Stimulated activated CD4-positive, alpha-beta T cell treated with anti-CD3 and anti-CD28 coated beads, TNF-alpha, amount 100 ng/mL, for 48 hours (primary cell): ENCODE measurements at regions not wholly inside any gene's neighbourhood (a gene's known extent, or its start where the extent isn't known, plus 50 kb on each side); places are given as distances from the start of the nearest gene placed in this dataset.
"Not testable (repeated sequence)": the region's sequence is repeated elsewhere in the genome, so short reads cannot be mapped to it uniquely, and the experiment has no call there.

Experiments
- DNase-seq, 3 donors: peaks; one replicate each; pipeline ENCODE4 v3.0.0-alpha.2; 2020; ENCODE audit warnings: low read depth in 3 of 3

- no peak for DNase-seq
These were observed 901.7 kb downstream of the PLOD2 start for GRCh38 chr3:145259166-145259880.

GRCh38 chr3:145263458-145263857, 897.5 kb downstream of the PLOD2 start:
- DNase-seq = not testable (repeated sequence)

GRCh38 chr3:145266368-145266767, 894.6 kb downstream of the PLOD2 start:
- DNase-seq = no peak

GRCh38 chr3:145269106-145269505, 891.9 kb downstream of the PLOD2 start:
- DNase-seq = no peak

GRCh38 chr3:145272684-145273083, 888.3 kb downstream of the PLOD2 start:
- DNase-seq = no peak

GRCh38 chr3:145282505-145282904, 878.5 kb downstream of the PLOD2 start:
- no peak for DNase-seq

- DNase-seq = no peak
These were observed 874.0 kb downstream of the PLOD2 start for GRCh38 chr3:145286937-145287336.

GRCh38 chr3:145290010-145290409, 871.0 kb downstream of the PLOD2 start:
- no peak for DNase-seq

- no peak for DNase-seq
These were observed 866.4 kb downstream of the PLOD2 start for GRCh38 chr3:145294572-145294971.

- DNase-seq = no peak
These were observed 853.7 kb downstream of the PLOD2 start for GRCh38 chr3:145307272-145307671.

GRCh38 chr3:145313751-145314150, 847.2 kb downstream of the PLOD2 start:
- no peak for DNase-seq

- DNase-seq = not testable (repeated sequence)
These were observed 844.7 kb downstream of the PLOD2 start for GRCh38 chr3:145316253-145316652.

- no peak for DNase-seq
These were observed 834.3 kb downstream of the PLOD2 start for GRCh38 chr3:145326666-145327065.

- not testable (repeated sequence) for DNase-seq
These were observed 827.6 kb downstream of the PLOD2 start for GRCh38 chr3:145333427-145333826.

GRCh38 chr3:145333931-145334330, 827.1 kb downstream of the PLOD2 start:
- no peak for DNase-seq

- DNase-seq = no peak
These were observed 805.8 kb downstream of the PLOD2 start for GRCh38 chr3:145355206-145355605.

- DNase-seq = no peak
These were observed 803.5 kb downstream of the PLOD2 start for GRCh38 chr3:145357453-145357852.

- DNase-seq = no peak
These were observed 801.9 kb downstream of the PLOD2 start for GRCh38 chr3:145359040-145359439.

- no peak for DNase-seq
These were observed 792.2 kb downstream of the PLOD2 start for GRCh38 chr3:145368748-145369147.

GRCh38 chr3:145370870-145371269, 790.1 kb downstream of the PLOD2 start:
- no peak for DNase-seq

GRCh38 chr3:145377301-145377700, 783.7 kb downstream of the PLOD2 start:
- no peak for DNase-seq

GRCh38 chr3:145383416-145383815, 777.6 kb downstream of the PLOD2 start:
- DNase-seq = no peak

- DNase-seq = no peak
These were observed 776.7 kb downstream of the PLOD2 start for GRCh38 chr3:145384307-145384706.

GRCh38 chr3:145387211-145387610, 773.8 kb downstream of the PLOD2 start:
- DNase-seq = no peak
